Stimulated activated CD4-positive, alpha-beta T cell treated with anti-CD3 and anti-CD28 coated beads, TNF-alpha, amount 100 ng/mL, for 48 hours (primary cell): ENCODE measurements at regions not wholly inside any gene's neighbourhood (a gene's known extent, or its start where the extent isn't known, plus 50 kb on each side); places are given as distances from the start of the nearest gene placed in this dataset.

Source experiments
- DNase-seq, 3 donors: peaks; one replicate each; pipeline ENCODE4 v3.0.0-alpha.2; 2020; ENCODE audit warnings: low read depth in 3 of 3

DNA sequence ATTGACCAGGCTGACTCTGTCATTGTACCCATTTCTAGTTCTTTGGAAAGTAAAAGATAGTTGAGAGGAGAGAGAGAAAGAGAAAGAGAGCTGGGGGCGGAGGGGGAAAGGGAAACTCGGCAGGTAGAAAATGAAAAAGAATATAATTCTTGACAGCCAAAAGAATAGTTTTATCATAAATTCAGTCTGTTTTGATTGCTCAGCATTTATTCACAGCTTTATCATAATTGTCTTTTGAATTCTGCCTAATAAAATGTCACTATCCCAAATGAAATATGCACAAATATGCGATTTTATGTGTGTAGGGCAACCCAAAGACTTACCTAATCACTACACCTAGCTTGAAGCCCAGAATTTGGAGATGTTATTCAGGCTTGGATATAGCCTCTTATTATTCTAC, 1024.0 kb upstream of the PABPC4L start:
- DNase-seq = no peak

DNA sequence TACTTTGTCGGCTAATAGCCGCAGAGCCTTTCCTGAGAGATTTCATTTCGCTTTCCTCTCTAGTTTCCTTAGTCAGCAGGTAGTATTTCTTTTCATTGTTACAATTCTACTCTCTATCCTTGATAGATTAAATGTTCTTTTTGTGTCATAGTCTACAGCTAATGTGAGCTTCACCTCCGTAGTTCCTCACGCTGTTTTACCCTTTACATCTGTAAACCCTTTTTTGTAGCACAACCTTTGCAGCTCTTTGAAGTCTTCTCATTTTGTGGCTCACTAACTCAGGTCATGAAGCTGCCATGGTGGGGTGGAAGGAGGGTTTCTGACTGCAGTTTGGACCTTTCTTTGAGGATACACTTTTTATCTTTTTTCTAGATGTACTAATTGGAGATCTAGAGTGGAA, 1008.8 kb upstream of the PABPC4L start:
- DNase-seq = no peak

DNA sequence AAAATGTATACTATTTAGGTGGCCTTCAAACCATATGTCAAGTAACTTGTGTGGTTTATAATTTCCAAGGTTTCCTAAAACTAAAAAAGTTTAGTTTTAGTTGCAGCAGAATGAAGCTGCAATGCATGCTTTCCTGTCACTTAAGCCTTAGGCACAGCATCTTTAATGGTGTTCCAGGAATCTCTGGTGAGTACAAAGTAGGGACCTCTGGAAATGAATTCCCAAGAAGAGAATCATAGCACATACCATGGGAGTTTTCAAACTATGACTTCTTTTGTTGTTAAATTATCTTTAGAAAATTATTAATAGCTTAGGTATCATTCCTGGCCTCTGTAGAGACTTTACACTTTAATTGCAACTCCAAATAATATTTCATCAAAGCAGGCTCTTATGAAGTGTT, 1005.9 kb upstream of the PABPC4L start:
- DNase-seq = no peak

DNA sequence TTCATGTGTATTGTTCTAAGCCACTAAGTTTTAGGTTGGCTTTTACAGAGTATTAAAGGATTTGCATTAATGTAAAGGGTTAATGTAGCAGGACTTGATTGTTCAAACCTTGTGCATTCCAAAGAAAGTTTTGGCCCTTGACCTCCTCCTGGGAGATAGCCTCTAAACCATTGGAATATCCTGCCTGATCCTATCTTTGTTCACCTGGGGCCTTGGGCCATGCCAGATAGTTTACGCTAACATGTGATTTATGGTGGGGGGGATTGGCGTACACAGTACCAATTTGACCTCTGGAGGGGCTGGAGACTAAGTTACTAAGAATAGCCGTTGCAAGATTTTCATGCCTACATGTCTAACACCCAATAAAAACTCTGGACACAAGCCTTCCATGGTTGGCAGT, 1002.7 kb upstream of the PABPC4L start:
- DNase-seq = no peak

DNA sequence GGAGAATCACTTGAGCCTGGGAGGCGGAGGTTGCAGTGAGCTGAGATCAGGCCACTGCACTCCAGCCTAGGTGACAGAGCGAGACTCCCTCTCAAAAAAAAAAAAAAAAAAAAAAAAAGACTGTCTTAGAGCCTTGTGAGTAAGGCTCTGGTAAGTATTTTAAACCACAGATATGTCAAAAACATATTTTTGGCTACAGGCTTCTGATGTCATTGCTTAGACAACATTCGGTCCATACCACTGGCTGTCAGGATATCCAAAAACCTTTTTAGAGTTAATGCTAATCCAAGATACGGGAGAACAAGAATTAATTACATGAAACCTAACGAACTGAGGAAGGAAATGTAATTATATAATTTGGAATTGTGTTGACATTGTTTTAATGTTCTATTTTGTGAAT, 999.5 kb upstream of the PABPC4L start:
- DNase-seq = no peak

DNA sequence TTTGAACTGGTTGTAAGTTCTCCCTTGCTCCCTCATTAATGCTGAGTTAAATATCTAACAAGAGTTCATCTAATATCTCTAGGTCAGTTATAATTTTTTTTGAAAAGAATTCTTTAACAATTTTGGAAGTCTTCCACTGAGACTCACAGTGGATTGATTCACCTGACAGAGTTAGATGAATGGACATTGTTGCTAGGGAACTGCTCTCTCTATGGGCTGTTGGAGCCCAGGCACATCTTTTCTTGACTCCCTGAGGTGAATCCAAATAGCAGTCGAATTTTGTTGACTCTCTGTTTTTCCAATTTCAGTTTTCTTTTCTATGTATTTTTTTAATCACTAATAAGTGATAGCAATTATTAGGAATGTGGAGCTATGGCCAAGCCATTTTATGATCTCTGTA, 996.1 kb upstream of the PABPC4L start:
- no peak for DNase-seq

DNA sequence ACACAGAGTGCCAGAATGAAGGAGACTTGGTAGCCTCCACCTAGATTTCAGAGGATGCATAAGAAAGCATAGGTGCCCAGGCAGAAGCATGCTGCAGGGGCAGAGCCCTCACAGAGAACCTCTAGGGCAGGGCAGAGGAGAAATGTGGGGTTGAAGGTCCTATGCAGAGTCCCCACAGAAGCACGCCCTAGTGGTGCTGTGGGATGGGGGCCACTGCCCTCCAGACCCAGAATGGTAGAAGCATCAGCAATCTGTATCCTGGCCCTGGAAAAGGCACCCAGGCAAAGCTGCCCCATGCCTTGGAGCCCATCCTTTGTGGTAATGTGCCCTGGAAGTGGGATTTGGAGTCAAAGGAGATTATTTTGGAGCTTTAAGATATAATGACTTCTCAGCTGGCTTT, 992.9 kb upstream of the PABPC4L start:
- DNase-seq = no peak

DNA sequence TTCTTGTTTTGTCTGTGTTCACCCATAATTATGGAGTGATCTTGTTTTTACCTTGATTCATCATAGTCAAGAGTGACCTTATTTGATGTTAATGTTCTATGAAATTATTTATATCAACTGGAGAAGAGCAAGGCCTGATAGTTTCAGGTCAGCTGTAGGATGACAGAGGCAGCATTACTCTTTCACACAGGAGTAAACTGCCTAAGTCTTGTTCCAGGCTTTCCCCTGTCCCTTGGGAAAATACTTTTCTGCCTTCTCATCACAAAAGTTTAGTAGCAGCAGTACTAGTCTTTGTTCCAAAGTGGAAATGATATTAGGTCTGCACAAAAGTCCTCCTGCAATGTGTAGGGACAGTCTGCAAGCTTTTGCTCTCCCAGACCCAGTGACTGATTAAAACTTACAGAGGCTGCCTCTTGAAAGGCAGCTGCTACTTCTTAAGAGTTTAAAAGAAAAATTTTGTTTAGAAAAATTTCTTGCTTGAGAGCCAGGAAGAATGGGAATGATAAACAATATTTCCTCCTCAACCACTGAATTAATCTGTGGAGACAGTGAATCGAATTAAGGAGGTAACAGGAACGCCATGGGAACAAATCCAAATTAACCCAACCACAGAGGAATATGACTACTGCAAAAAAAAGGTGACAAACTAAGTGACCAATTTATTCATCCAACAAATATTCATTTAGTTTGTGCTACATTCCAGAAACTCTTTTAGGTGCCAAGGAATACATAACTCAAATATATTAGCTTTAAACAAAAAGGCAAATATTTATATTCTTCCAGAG, 991.4 kb upstream of the PABPC4L start:
- DNase-seq = no peak

DNA sequence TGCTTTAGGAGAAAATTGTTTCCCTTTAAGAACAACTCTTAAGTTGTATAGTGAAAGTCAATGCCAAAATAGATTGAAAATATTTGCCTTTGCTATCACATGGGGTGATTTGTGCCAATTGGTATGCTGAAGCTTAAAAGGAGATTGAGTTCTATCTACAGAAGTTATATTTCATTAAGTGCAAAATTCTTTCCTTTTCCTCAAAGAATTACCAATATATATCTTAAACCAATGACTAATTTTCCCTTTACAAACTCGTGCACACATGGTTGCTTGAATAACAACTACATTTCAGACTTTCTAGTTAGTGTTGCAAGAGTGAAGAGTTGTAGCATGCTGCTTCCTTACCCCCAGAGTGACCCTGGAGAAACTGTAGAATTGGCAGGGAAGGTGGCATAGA, 990.0 kb upstream of the PABPC4L start:
- DNase-seq = no peak

DNA sequence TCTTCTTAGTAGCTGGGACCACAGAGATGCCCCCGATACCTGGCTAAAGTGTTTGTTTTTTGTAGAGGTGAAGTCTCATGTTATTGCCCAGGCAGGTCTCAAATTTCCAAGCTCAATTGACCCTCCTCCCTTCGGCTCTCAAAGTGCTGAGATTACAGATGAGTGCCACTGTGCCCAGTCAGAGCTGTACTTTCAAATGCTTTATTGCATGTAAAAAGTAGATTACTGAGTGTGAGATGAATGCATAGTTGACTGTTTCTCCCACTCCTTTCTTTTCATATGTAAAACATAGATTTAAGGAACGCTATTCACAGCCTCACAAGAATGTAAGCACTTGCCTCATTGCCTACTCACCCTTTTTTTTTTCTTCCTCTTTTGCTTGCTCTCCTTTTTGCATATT, 984.4 kb upstream of the PABPC4L start:
- DNase-seq = no peak

DNA sequence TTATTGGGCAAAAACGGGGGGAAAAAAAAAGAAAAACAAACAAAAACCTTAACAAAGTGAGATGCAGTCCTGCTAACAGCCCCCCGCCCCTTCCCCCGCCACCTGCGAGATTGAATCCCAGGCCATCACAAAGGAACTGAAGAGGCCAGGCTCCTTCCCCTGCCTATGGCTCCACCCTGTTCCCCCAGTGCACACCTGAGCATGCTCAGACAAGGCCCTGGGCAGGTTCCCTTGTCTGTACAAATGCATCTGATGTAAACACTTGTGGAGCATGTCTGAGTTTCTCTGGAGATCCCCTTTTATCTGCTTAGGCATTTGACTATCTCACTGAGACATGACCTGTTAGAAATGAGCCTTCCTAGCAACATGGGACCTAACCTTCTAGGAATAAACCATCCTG, 983.7 kb upstream of the PABPC4L start:
- no peak for DNase-seq

DNA sequence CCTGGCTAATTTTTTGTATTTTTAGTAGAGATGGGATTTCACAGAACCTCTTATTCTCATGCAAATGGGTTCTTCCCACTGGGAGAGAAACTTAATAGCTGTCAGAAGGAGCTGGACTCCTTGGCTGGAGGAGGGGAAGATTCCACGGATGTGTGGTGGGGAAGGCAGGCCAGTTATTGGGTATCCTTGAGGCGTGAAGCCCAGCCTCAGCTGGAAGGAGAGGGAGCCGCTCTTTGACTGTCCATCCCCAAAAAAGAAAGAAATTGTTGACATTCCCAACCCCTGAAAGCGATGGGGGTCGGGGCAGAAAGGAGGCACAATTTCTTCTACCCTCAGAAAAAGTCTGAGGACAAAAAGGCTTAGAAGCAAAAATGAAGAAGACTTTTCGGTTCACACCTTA, 983.1 kb upstream of the PABPC4L start:
- DNase-seq = no peak

DNA sequence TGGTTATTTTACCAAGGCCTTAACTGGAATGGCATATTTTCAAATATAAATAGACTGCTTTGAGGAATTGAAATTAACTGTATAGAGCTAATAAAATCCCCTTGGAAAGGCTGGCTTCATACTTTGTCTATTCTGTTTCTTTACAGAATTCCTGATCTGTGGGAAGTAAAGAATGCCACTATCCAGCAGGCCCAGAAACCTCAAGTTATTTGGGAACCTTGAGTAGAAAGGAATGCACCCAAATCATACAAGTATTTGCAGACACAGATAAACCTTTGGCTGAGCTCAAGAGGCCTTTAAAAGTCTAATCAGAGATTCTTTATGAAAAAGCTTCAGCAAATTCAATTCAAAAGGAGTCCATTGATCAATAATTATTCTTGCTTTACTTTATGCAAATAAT, 975.7 kb upstream of the PABPC4L start:
- no peak for DNase-seq

DNA sequence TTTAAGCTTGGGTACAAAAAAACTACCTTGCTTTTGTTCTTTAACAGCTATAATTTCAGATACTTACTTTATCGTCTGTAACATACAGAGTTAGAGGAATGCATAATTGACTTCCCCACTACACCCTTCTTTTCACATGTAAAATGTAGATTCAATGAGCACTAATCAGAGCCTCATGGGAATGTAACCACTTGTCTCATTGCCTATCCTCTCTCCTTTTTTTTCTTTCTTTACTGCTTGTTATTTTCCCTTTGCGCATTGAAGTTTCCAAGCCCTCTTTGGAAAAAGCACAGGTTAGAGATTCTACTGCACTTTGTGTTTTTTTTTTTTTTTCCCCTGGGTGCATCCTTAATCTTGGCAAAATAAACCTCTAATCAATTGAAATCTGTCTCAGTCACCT, 965.1 kb upstream of the PABPC4L start:
- DNase-seq = no peak

DNA sequence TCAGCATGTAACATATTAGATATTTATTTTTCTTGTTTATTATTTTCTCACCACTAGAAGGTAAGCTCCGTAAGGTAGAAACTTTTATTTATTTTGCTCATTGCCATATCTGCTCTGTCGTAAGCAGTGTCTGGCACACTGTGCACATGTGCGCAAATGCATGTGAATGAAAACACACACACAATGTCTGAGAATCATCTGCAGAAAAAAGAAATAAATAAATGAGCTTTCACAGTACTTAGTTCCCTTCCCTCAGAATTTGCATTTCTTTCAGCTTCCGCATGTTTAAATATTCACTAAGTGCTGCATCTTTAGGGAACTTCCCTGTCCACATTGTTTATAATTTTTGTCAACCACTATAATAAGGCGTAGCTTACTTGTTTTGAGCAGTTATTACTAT, 963.0 kb upstream of the PABPC4L start:
- DNase-seq = no peak

DNA sequence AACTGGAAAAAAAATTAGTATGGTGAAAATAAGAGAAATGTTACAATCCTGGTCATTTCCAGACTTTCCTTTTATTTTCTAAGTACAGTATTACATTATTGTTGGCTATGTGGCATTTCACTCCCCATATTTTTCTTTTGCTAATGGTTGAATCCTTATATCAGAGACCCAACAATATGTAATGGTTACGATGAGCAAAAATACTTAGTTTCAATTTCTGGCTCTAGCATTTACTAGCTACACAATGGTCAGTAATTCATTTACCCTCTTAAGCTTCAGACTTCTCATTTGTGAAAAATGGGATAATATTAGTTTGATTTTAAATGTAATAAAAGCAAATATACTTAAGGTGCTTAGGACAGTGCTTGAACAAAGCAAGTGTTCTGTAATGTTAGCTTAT, 942.9 kb upstream of the PABPC4L start:
- no peak for DNase-seq

DNA sequence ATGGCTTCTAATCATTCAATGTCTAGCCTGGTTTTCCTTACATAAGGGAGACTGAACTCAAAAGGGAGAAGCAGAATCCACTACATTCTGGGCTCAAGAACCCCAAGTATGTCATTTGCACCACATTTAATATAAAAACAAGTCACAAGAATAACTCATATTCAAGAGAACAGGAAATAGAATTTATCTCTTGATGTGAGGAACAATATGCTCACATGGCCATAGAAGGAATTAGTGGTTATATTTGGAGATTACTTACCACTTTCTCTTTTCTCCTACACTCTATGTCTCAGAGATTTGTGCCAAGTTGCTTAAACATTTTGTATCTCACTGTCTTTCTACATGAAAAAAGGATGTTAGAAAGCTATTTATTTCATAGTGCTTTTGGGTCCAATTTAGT, 922.6 kb upstream of the PABPC4L start:
- no peak for DNase-seq

DNA sequence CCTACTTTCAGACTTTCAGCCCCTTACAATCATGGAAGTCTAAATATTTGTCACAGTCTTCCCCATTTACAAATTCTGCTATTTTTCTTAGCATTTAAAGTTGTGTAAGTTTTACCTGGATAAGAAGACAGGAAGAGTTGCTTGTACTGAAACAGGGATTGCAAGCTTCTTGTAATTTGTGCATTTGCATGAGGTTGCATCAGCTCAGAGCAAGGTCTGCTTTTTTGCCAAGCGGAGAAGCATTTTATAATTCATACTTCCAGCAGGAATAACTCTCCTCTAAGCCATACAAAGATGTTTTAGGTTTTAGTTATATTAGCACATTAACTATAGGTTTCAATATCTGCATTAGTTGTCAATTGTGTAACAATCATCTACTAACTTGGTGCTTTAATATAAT, 922.0 kb upstream of the PABPC4L start:
- no peak for DNase-seq

DNA sequence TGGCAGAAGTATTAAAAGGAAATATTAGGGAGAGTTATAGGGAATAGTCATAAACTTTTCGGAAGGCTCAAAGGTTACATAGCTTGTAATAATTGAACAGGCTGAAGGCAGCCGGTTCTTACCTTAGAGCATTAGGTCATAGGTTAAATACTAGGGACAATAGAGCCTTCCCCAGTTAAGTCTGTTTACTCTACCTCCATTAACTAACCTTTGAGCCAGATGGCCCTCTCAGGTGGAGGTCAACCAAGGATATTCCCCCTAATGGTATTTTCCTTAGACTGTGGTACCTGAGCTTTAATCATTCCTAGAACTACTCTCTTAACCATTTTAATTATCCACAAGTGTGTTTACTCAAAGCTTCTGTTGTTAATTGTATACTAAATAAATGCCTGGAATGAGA, 920.9 kb upstream of the PABPC4L start:
- no peak for DNase-seq

DNA sequence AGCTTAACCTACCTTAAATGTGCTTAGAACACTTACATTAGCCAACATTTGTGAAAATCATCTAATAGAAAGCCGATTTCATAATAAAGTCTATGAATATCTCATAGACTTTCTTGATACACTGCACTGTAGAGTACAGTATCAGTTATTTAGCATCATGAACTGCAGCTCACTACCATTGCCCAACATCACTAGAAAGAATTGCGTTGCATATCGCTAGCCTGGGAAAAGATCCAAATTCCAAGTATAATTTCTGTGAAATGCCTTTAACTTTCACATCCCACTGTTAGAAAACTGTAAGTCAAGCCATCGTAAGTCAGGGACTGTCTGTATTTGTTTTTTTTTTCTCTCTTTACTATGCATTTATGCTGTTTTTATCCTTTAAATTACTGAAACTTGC, 918.6 kb upstream of the PABPC4L start:
- DNase-seq = no peak

DNA sequence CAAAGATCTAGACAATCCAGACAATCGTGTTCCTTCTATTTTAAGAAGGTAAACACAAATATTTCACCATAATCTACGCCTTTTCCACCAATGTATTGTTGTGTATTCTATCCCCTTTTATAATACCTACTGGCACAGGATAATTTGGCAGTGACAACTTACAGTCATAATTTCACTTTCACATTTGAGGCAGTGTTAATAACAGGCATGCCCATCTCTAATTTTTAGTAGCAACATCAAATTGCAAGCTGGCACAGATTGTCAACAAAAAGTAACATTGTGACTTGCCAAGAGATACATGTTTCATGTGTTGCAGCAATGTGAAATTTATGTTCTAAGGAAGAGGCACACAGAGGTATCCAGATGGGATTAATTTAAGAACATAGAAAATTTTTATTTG, 912.5 kb upstream of the PABPC4L start:
- DNase-seq = no peak

DNA sequence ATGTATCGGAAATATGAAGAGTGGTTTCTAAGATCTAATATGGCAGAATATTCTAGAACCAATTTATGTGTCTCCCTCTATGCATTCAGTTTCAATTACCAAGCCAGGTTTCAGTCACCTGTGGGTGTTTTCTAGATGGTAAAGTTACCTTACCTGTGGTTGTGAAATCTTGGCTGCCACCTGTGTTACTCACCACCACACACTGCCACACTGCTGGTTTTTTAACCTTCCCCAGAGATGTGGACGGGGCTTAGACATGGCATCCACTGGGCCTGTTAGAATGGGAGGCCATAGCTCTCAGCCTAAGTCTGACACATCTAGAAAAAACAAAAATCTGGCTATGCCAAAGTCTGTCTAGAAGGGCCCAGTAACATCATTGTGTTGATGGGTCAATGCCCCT, 896.5 kb upstream of the PABPC4L start:
- no peak for DNase-seq

DNA sequence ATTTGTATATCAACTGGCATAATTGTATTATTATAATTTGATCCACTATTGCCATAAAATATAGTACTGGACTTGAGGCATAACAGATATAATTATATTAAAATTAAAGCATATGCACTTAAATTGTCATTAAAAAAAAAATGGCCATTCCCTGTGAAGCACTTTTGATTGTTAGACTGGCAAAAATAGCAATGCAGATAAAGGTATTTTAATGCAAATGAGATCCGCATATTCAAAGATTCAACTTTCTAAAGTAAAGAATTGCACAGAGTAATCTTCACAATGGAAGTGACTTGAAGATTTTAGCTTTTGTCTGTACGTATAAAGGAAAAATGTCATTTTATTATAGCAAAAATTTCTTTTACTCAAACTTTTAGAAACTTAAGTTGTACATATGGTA, 871.8 kb upstream of the PABPC4L start:
- DNase-seq = no peak

DNA sequence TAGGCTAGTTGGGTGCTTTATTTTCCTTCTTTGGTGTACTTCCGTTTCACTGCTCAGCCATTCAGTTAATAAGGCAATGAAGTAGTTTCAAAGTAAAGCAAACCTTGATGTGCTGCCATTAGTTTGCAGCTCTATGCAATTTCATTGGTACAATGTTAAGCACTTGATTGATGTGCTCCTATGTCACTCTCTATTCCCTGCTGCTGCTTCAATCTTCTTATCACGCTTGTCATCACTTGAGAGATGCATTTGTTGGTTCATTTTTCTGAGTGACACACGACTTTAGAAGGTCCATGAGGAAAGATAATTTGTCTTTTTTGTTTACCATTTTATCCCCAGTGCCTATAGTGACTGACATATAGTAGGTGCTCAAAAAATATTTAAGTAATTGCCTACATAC, 871.0 kb upstream of the PABPC4L start:
- no peak for DNase-seq
